Retinal pigment epithelial cell (primary cell): ENCODE measurements at regions not wholly inside any gene's neighbourhood (a gene's known extent, or its start where the extent isn't known, plus 50 kb on each side); places are given as distances from the start of the nearest gene placed in this dataset.
"Not testable (repeated sequence)": the region's sequence is repeated elsewhere in the genome, so short reads cannot be mapped to it uniquely, and the experiment has no call there.

ENCODE experiments used
- DNase-seq: peaks from one replicate; pipeline ENCODE4 v3.0.0-alpha.2; 2010; ENCODE audit warnings: low read depth
- H3K4me3 ChIP-seq: 2 replicates; pipeline ENCODE4 v1.5.1; 2011; ENCODE audit warnings: mild to moderate bottlenecking, low read length, control low read depth, moderate library complexity
- CTCF ChIP-seq: conservative IDR thresholded peaks from 2 replicates; pipeline ENCODE4 v1.5.1; 2011; ENCODE audit warnings: low read depth, low read length, control low read depth, inconsistent platforms

GRCh38 chr6:146985111-146985510 lies 219.1 kb upstream of the STXBP5 start:
- TF ChIP-seq CTCF = no peak
- no peak for DNase-seq
- H3K4me3 ChIP-seq = no peak overlapping the region

GRCh38 chr6:146985966-146986365 lies 218.3 kb upstream of the STXBP5 start:
- DNase-seq = no peak
- no peak overlapping the region for H3K4me3 ChIP-seq
- no peak for TF ChIP-seq CTCF

DNA sequence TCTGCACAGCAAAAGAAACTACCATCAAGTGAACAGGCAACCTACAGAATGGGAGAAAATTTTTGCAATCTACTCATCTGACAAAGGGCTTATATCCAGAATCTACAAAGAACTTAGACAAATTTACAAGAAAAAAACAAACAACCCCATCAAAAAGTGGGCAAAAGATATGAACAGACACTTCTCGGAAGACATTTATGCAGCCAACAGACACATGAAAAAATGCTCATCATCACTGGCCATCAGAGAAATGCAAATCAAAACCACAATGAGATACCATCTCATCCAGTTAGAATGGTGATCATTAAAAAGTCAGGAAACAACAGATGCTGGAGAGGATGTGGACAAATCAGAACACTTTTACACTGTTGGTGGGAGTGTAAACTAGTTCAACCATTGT lies 216.3 kb upstream of the STXBP5 start:
- DNase-seq = not testable (repeated sequence)

DNA sequence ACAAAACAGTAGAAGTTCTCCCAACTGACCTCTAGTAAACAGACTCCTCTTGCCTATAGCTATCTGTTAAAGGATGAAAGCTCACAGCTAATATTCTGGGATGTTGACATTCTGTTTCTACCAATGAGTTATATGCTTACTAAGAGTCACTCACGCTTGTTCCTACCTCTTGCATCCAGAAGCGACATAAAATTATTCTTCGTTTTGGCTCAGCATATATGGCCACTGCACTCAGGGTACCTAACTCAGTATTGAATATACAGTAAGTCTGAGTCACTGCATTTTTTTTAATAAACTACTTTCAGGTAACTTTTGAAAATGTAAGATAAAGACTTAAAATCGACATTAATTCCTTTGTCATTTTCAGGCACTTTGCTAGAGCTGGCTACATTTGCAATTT lies 214.4 kb upstream of the STXBP5 start:
- H3K4me3 ChIP-seq = no peak overlapping the region
- no peak for DNase-seq
- no peak for TF ChIP-seq CTCF

More for the DNA sequence above, 216.3 kb upstream of the STXBP5 start:
- not testable (repeated sequence) for H3K4me3 ChIP-seq

- TF ChIP-seq CTCF = no peak
- H3K4me3 ChIP-seq = no peak overlapping the region
- DNase-seq = no peak
These were observed 213.9 kb upstream of the STXBP5 start for GRCh38 chr6:146990284-146990683.

GRCh38 chr6:146990821-146991798 lies 213.1 kb upstream of the STXBP5 start:
- H3K4me3 ChIP-seq = no peak overlapping the region
- no peak for DNase-seq
- no peak for TF ChIP-seq CTCF

DNA sequence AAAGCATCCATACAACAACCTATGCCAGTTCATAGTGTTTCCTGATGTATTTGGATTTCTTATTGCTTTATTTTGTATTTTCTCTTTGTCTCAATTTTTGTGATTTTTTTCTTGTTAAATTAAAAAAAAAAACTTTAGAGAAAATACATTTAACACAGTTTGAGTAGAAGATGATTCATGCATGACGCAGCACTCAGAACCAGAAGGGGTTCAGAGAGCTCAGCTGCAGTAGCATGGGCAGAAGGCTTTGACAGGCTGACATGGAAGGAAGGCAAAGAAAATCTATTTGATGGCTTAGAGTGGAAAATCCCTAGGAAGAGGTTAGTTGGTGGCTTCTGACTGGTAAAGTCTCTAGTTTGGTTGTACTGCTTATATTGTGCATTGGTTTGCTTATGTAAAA lies 207.2 kb upstream of the STXBP5 start:
- DNase-seq = no peak

More for the DNA sequence above, 207.2 kb upstream of the STXBP5 start:
- no peak overlapping the region for H3K4me3 ChIP-seq
- TF ChIP-seq CTCF = no peak
